ENCODE measurements at regions not wholly inside any gene's neighbourhood (a gene's known extent, or its start where the extent isn't known, plus 50 kb on each side); places are given as distances from the start of the nearest gene placed in this dataset.
A peak's percentile ranks its signal among the peaks of the same experiment; 100 is the strongest.

- no peak for DNase-seq
Measured at GRCh38 chr11:104652996-104653395, 245.3 kb downstream of the CASP12 start.

- no peak for DNase-seq
Measured at GRCh38 chr11:104650234-104650633, 248.0 kb downstream of the CASP12 start.

DNA sequence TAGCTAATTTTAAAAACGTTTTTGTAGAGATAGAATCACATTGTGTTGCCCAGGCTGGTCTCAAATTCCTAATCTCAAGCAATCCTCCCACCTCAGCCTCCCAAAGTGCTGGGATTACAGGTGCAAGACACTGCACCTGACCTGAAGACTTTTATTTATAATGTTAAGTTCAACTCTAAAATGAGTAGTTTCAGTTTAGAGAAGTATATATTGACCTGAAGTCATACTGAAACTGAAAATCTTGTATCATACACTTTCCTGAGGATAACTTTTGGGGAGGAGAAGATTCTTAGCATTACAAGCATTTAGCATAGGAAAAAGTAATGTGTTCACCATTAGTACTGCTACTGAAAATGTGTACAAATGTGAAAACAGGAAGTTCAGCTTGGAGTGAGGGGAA, 249.3 kb downstream of the CASP12 start:
- DNase-seq, result no peak

GRCh38 chr11:104645261-104646222, 252.7 kb downstream of the CASP12 start:
- DNase-seq, result no peak

- no peak for DNase-seq
Measured at GRCh38 chr11:104637662-104638170, 260.5 kb downstream of the CASP12 start.

DNA sequence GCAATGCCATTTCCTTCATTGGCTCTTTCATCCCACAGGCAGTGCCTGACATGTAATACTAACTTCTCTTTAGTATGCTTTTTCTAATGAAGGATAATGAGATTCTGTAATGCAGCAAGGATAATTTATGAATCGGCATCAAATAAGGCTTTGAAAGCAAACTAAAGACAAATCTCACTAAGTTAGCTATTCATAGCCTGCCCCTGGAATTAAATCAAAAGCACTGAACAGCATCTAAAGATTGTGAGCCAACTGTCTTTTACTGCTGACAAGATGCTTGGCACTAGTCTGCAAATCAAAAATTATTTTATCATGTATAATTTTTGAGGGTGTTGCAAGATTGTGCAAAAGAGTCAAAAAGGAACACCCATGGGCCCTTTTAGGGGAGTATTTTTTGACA, 265.0 kb downstream of the CASP12 start:
- no peak for DNase-seq

GRCh38 chr11:104630352-104630751, 267.9 kb downstream of the CASP12 start:
- DNase-seq, result no peak

GRCh38 chr11:104625246-104625645, 273.0 kb downstream of the CASP12 start:
- DNase-seq, result no peak

GRCh38 chr11:104624021-104624420, 274.2 kb downstream of the CASP12 start:
- peak; percentile 41 for DNase-seq

- DNase-seq, result no peak
Measured at GRCh38 chr11:104623518-104623917, 274.7 kb downstream of the CASP12 start.

GRCh38 chr11:104620991-104621390, 277.3 kb downstream of the CASP12 start:
- DNase-seq, result no peak

GRCh38 chr11:104619751-104620150, 278.5 kb downstream of the CASP12 start:
- no peak for DNase-seq

- no peak for DNase-seq
Measured at GRCh38 chr11:104618954-104619353, 279.3 kb downstream of the CASP12 start.

DNA sequence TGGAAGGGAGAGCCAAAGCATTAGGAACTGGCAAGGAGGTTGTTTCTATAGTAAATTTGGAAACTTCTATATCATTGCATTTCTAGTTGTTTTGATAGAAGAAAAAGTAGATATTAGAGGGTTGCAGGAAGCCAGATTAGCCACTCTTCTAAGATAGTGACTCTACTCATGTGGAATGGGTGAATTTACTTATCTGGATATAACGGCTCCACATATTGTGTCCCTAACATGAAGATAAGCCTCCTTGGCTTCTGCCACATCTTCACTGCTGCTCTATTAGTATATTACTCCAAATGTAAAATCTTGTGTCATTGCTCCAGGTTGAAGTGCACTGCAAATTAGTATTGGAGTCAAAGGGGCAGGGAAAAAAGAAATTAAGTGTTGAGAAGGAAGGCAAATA, 283.3 kb downstream of the CASP12 start:
- no peak for DNase-seq

GRCh38 chr11:104614117-104614680, 284.1 kb downstream of the CASP12 start:
- DNase-seq, result peak; percentile 48

GRCh38 chr11:104610635-104611034, 287.6 kb downstream of the CASP12 start:
- DNase-seq, result no peak

DNA sequence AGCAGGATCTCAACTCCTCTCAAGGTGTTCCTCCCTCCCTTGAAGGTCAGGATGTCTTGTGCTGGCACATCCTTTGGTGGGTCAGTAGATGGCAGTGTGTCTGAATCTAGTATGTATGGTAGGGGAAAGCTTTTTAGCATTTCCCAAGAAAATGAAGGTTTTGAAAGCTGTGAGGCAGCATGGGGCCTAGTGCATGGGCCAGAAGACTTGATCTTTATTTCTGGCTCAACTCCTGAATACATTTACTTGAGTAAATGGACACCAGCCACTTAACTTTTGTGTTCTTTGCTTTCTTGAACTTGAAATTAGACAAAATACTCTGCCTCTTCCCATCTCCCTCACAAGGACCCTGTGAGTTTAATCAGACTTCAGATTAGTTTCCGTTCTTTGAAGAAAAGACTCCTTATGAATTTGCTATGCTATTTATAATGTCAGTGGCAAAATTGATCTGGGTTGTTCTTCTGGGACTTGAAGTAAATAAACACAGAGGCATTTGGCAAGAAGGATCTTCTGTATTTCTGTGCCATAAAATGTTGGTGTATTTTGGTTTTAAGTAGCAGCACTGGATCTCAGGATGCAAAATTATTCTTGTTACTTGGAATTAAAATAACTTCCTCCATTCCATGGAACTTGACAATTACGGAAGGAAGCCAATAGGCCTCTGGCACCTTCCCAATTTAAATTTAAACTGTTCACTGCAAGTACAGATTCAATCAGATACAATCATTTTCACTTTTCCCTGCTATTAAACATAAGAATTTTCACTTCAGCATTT, 288.8 kb downstream of the CASP12 start:
- DNase-seq, result peak; percentile 63

GRCh38 chr11:104602643-104603042, 295.6 kb downstream of the CASP12 start:
- no peak for DNase-seq

DNA sequence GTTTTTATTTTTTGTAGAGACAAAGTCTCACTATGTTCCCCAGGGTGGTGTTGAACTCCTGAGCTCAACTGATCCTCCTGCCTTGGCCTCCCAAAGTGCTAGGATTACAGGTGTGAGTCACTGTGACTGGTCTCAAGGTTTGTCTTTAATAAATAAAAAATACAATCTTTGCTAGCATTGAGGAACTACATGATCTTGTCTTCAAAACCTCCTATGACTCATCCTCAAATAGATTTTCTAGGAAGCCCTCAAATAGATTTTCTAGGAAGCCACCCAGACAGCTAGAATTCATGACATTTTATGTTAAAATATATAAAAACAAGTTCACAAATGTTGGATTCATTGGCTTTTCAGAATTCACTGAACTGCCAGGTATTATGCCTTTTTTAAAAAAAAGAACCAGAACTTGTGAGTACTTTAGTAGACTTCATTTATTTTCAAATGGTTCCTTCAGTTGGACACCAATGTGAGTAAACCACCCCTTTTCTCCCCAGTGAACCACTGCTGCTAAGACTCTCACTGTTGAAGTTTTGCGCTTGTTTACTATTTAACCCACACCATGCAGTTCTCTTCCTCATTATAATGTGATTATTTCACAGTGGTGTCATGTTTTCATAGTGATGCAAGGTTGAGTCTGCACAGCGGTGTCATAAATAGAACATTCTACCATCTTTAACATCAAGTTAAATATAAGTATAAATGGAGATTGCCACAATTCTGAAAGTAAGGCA, 303.9 kb downstream of the CASP12 start:
- DNase-seq, result peak; percentile 20

- no peak for DNase-seq
Measured at GRCh38 chr11:104588970-104589369, 309.3 kb downstream of the CASP12 start.

GRCh38 chr11:104588446-104588845, 309.8 kb downstream of the CASP12 start:
- DNase-seq, result no peak

GRCh38 chr11:104584823-104585222, 313.4 kb downstream of the CASP12 start:
- no peak for DNase-seq

DNA sequence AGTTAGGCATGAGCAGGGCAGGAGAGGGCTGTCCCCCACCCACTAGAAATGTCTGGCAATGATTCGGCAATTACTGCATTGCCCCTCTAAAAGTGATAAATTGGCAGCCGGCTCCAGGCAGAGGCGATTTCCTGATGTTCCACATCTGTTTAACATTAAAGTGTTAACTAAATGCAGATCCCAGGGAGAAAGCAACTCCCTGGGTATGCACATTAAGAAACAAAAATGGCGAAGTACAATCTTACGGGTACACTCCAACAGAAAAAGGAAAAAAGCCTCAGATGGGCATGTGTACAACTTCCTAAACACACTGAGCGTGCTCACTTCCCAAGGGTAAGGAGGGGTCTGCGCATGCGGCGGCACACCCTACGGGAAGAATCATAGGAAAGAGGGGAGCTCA, 314.4 kb downstream of the CASP12 start:
- DNase-seq, result no peak
